GM12864 (cell line): ENCODE measurements at regions not wholly inside any gene's neighbourhood (a gene's known extent, or its start where the extent isn't known, plus 50 kb on each side); places are given as distances from the start of the nearest gene placed in this dataset.

Source experiments
- DNase-seq: peaks from one replicate; pipeline ENCODE4 v3.0.0-alpha.2; 2011; ENCODE audit warnings: low read depth
- H3K4me3 ChIP-seq: 2 replicates; pipeline ENCODE4 v1.5.1; 2011; ENCODE audit warnings: mild to moderate bottlenecking, low read depth, low read length, control low read depth
- CTCF ChIP-seq: IDR thresholded peaks from 2 replicates; pipeline ENCODE4 v1.5.1; 2011; ENCODE audit warnings: low read depth, mild to moderate bottlenecking, moderate library complexity, low read length, control low read depth, inconsistent platforms; ENCODE audit errors: missing control alignments

GRCh38 chr10:47187592-47187991 is 112.4 kb upstream of the GDF10 start:
- DNase-seq = no peak
- TF ChIP-seq CTCF = no peak
- H3K4me3 ChIP-seq = no peak overlapping the region

- H3K4me3 ChIP-seq = no peak overlapping the region
- no peak for TF ChIP-seq CTCF
- DNase-seq = no peak
Observed at GRCh38 chr10:47188156-47188555, 111.8 kb upstream of the GDF10 start.

GRCh38 chr10:47189802-47190201 is 110.2 kb upstream of the GDF10 start:
- TF ChIP-seq CTCF = no peak
- no peak overlapping the region for H3K4me3 ChIP-seq
- DNase-seq = no peak

- DNase-seq = no peak
- TF ChIP-seq CTCF = no peak
- H3K4me3 ChIP-seq = no peak overlapping the region
Observed at GRCh38 chr10:47190301-47190700, 109.7 kb upstream of the GDF10 start.

- no peak overlapping the region for H3K4me3 ChIP-seq
- no peak for TF ChIP-seq CTCF
- no peak for DNase-seq
Observed at GRCh38 chr10:47190802-47191450, 109.1 kb upstream of the GDF10 start.

GRCh38 chr10:47192273-47192672 is 107.7 kb upstream of the GDF10 start:
- DNase-seq = no peak
- TF ChIP-seq CTCF = no peak

GRCh38 chr10:47193666-47194065 is 106.3 kb upstream of the GDF10 start:
- no peak for DNase-seq
- H3K4me3 ChIP-seq = no peak overlapping the region
- no peak for TF ChIP-seq CTCF

More at GRCh38 chr10:47192273-47192672, 107.7 kb upstream of the GDF10 start:
- no peak overlapping the region for H3K4me3 ChIP-seq
